NCI-H2227 (cell line): ENCODE measurements at regions not wholly inside any gene's neighbourhood (a gene's known extent, or its start where the extent isn't known, plus 50 kb on each side); places are given as distances from the start of the nearest gene placed in this dataset.

Experiments used
- DNase-seq: peaks from one replicate; lab custom pipeline; 2025; ENCODE audit not compliant: unreplicated experiment; lab: John Stamatoyannopoulos, UW

DNA sequence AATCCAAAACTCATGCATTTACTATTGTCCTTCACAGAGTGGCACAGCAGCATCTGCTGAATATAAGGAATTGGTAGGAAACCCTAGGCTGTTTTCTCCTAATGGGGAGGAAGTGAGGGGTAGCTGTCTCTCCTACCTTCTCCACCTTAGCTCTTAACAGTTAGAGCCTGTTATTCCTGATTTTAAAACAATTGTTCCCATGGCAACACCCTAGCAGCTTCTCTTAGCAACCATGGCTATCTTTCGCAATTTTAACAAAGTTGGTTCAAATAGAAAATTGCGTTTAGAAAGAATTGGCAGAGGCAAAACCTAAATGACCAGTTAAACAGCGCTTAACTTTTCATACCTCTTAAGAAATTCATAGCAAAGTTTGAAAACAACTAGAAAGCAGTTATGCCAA, 603.4 kb upstream of the AUTS2 start:
- no peak for DNase-seq

DNA sequence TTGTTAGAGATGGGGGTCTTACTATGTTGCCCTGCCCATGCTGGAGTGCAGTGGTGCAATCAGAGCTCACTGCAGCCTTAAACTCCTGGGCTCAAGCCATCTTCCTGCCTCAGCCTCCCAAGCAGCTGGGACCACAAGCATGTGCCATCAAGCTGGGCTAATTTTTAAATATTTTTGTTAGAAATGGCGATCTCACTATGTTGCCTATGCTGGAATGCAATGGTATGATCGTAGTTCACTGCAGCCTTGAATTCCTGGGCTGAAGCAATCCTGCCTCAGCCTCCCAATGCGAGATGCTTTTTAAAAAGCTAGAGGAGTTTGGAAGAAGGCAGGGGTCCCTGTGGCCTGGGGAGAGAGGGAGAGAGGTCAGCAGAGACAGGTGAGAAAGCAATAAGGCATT, 600.1 kb upstream of the AUTS2 start:
- no peak for DNase-seq

DNA sequence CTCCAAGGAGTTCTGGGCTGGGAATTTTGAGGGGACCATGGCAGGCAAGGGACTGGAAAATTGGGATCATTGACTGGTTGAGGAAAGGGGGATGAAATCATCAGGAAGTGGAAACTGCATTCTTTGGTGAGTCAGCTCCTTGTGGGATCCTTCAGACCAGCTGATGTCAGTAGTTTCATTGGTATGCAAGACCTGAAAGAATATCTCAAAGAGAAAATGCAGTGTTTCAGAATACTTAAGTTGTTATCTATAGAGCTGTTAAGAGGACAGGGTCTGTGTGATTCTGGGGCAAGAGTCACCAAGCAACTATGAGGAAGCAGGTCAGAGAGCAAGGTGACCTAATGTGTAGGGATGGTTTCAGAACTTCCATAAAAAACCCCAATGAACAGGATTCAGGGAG, 595.9 kb upstream of the AUTS2 start:
- no peak for DNase-seq

DNA sequence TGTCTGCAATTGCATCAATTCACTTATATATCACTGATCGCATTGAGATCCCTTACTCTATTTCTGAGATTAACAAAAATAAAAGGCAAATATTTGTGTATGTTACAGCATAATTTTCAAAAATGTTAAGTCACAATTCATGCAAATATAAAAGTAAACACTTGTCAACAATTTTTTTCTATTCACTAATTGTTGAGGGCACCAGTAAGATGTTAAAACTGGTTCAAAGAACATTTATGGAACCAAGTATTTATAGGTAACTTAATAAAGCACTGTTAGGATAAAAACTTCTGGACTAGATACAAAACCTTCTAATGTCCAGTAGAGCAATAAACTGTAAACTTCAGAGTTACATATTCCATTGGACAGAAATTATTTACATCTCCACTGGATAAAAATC, 586.1 kb upstream of the AUTS2 start:
- DNase-seq = no peak

DNA sequence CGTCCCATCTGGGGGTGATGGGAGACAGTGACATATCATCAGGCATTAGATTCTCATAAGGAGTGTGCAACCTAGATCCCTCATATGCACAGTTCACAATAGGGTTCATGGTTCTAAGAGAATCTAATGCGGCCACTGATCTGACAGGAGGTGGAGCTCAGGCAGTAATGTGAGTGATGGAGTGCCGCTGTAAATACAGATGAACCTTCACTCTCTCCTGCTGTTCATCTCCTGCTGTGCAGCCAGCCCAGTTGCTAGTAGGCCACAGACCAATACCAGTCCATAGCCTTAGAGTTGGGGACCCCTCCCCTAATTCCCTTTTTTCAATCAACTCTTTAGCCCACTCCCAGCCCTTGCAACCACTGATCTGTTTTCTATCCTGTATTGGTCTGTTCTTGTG, 581.1 kb upstream of the AUTS2 start:
- no peak for DNase-seq

DNA sequence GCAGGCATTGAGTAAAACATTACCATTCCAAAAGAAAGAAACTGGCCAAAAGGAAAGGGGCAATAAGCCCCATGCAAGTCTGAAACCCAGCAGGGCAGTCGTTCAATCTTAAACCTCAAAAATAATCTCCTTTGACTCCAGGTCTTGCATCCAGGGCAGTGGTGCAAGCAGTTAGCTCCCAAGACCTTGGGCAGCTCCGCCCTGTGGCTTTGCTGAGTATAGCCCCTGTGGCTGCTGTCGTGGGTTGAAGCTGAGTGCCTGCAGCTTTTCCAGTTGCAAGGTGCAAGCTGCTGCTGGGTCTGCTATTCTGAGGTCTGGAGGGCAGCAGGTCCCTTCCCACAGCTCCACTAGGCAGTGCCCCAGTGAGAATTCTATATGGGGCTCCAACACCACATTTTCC, 580.1 kb upstream of the AUTS2 start:
- DNase-seq = no peak

DNA sequence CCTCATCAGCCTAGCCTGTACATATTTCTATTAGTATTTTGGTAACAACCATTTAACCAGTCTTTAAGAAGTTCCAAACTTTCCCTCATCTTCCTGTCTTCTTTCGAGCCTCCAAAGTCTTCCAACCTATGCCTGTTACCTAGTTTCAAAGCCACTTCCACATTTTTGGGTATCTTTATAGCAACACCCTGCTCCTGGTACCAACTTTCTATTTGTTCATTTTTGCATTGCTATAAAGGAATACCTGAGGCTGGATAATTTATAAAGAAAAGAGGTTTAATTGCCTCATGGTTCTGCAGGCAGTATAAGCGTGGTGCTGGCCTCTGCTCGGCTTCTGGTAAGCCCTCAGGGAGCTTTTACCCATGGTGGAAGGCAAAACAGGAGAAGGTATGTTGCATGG, 578.8 kb upstream of the AUTS2 start:
- no peak for DNase-seq

DNA sequence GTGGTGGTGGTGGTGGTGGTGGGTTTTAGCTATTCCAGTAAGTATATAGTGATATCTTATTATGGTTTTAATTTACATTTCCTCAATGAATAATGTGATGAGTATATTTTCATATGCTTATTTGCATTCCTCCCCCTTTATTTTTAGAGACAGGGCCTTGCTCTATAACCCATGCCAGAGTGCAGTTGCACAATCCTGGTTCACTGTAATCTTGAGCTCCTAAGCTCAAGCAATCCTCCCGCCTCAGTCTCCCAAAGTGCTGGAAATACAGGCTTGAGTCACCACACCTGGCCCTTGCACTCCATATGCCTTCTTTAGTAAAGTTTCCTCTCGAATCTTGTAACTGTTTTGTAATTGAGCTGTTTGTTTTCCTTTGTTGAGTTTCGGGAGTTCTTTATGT, 577.7 kb upstream of the AUTS2 start:
- DNase-seq = no peak

DNA sequence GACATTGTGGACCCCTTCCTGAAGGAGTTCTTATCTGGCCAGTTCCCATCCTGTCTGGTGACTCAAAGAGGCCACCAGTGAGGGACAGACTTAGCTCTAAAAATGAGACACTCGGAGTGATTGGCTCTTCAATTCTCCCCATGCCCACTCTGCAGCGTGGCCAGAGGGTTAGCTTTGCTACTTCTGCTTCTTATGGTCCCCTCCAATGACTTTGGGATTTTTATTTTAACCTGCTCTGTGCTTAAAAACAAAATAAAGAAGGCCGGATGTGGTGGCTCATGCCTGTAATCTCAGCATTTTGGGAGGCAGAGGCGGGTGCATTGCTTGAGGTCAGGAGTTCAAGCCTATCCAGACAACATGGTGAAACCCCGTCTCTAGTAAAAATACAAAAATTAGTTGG, 573.0 kb upstream of the AUTS2 start:
- DNase-seq = no peak

DNA sequence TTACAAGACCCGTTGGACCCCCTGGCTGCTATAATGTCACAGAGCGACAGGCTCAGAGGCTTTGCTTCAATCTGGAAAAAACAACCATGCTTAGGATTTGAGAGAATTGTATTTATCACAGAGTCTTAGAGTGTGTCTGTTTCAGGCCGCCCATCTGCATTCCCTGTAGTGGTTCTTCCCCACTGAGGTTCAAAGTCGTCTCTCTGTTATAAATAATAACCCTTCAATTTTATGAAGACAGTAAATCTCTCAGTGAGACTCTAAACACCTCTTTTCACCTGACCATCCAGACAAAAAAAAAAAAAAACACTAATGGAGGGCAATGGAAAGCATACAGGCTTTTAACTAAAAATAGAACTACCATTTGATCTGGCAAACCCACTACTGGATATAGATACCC, 565.4 kb upstream of the AUTS2 start:
- no peak for DNase-seq

DNA sequence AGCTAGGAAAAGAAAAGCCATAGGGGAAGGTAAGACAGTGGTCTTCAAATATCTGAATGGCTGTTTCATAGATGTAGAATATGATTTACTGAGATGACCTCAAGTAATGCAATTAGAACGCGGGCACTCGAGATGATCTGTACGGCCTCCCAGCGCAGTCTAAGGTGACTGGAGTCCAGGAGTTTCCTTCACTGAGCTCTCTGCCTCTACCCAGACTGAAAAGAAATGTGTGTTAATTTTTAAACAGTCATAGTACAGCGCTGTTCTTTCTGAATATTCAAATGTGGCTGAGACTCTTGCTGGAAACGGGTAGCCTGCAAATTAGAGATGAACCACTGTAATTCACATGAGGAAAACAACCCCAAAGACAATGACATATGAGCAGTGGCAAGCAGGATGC, 562.4 kb upstream of the AUTS2 start:
- no peak for DNase-seq

DNA sequence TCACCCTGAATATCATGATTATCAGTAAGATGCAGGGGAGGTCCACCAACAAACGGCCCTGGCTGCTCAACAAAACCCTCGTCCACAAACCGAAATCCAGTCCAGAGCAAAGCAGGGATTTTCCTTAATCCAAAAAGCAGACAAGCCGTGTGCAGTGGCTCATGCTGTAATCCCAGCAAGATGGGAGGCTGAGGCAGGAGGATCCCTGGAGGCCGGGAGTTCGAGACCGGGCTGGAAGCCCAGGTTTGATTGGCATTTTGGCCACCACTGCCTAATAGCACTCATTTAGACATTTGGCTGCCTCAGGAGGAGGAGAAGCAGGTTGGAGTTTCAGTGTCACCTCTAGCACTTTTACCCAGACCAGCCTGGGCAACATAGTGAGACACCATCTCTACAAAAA, 562.0 kb upstream of the AUTS2 start:
- no peak for DNase-seq

DNA sequence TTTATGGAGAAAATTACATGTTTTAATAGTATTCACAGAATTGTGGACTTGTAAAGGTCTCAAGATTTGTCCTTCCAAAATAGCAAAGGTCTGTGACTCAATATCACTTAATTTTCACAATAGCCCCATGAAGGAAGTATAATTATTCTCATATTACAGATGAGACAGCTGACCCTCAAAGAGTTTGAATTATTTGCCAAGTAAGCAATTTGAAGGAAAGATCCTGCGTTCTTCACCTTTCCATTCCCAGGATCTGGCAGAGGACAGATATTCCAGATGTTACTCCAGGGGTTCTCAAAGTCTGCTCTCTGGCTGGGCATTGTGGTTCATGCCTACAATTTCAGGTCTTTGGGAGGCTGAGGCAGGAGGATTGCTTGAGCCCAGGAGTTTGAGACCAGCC, 559.4 kb upstream of the AUTS2 start:
- no peak for DNase-seq

DNA sequence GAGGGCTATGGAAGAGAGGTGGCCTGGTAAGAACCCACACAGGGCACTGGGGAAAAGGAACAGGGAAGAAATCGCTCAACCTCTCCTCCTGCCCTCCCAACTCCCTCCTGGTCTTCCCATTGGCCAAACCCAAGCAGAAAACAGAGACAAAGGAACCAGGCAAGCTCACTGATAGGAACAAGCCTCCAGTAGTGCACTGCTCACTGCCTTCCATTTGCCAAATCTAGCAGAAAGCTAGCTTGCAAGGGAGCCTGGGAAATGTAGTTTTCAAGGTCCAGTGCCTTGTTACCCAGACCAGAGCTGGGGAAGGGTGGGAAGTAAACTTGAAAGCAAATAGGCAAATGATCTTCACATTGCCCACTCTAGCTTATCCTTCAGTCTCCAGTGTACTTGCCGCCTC, 556.1 kb upstream of the AUTS2 start:
- no peak for DNase-seq

DNA sequence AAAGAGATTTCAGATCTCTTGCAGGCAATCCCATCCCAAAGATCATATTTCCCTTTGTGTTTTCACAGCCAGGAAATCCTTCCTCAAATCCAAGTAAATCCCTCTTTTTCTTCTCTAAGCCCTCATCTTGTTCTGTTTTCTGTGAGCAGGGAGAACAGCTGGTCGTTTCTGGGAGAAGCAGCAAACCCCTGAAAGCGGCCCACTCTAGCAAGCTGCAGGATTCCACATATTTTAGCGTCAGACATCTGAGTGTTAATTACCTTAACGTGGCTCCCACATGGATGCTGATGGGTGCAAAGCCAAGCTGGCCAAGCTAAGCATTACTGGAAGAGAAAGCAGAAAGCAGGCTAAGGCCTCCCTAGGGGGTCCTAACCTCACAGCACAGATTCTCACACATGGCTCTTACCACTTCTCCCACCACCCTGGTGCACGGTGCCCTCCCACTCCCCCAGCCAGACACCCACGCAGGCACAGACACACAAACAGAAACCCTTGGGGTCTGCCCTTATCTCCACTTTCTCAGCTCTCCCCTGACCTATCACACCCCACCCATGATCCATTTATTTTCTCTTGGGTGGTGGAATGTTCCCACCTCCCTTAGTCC, 551.0 kb upstream of the AUTS2 start:
- no peak for DNase-seq

DNA sequence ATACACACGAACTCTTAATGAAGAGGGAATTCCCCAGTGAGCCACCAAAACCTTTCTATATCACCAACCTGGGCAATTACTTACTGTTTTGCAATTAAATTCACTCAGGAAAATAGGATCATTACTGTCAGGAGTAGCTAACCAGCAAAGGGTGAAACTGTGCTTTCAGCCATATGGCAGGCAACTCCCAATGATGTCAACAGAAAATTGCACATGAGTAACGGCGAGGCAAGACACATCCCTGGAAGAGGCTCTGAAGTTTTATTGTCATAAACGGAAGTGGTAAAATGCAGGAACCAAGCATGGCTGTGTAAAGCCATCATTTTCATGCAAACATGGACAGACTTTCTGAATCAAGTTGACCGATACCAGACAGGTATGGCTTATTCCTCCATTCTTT, 548.9 kb upstream of the AUTS2 start:
- no peak for DNase-seq

DNA sequence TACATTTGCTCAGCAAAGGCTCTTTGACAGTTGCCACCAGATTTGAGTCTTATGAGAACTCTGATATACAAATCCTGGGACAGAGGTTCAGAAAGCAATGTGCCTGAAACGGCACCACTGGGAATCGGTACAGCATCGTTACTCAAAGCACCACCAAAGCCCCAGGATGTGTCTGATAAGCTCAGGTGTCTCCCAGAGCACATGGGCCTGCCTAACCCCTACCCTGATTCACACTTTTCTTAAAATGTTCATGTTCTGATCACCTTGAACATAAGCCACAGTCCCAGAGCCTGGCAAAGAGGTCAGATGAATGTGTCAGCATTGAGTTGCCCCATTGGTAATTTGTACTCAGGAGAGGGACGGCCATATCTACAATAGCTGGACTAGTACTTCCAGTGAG, 545.8 kb upstream of the AUTS2 start:
- DNase-seq = no peak

DNA sequence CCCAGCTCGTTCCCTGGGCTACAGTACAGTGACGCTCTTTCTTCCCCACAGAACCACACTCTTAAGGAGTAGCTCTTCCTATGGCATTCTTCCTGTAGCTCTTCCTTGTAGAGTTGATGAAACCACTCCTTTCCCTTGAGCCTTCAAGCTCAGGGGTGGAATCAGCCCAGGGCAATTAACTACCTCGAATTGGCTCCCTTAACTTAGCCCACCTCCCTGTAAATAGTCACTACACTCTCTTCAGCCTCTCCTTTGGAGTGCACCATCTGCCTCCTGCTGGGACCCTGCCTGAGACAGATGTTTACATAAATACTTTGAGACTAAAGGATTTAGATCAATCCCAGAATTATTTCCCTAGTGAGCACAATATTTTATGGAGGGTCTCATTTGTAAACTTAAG, 537.8 kb upstream of the AUTS2 start:
- no peak for DNase-seq

DNA sequence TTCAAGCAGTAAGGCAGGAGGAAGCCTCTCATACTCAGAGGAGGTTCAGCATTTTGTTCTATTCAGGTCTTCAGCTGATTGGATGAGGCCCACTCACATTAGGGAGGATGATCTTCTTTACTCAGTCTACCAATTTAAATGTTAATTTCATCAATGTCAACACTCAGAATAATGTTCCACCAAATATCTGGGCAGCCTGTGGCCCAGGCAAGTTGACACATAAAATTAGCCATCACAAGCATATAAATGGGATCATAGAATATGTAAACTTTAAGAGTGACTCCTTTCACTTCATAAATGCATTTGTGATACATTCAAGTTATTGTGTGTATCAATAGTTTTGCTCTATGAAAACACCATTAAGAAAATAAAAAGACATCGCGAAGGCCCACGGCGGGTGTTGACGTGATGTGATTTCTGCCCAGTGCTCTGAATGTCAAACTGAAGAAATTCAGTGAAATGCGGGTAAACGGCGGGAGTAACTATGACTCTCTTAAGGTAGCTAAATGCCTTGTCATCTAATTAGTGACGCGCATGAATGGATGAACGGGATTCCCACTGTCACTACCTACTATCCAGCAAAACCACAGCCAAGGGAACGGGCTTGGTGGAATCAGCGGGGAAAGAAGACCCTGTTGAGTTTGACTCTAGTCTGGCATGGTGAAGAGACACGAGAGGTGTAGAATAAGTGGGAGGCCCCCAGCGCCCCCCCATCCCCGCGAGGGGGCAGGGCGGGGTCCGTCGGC, 536.1 kb upstream of the AUTS2 start:
- DNase-seq = no peak

DNA sequence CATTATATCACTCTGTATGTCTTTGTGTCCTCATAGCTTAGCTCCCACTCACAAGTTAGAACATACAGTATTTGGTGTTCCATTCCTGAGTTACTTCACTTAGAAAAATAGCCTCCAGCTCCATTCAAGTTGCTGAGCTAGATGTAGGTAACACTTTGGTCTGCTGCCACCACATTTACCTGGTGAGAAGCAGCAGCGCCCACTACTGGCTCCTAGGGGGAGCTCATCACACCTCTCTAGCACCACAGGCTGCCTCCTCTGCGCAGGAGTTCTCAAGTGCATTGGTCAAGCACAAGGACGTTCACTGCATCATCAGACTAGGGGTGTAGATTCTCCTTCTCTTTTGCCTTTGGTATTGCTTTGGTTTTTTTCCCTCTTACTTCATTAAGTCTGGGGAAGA, 530.9 kb upstream of the AUTS2 start:
- DNase-seq = no peak

DNA sequence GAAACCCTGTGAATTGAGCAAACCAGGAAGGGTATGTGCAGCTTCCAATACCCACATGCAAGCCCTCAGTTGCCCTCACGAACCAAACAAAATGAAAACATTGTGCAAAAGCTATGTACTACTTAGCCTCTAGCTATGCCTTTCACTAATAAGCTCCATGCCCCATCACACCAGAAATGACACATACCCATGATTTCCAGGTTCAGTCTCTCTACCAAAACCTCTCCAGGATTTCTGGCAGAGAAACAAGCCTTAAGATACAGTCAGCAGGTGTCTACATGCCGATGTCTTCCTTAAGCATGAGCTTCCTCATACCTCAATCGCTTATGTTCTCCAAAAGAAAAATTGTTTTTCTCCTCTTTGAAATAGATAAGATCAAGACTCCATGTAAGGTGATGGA, 527.8 kb upstream of the AUTS2 start:
- no peak for DNase-seq

DNA sequence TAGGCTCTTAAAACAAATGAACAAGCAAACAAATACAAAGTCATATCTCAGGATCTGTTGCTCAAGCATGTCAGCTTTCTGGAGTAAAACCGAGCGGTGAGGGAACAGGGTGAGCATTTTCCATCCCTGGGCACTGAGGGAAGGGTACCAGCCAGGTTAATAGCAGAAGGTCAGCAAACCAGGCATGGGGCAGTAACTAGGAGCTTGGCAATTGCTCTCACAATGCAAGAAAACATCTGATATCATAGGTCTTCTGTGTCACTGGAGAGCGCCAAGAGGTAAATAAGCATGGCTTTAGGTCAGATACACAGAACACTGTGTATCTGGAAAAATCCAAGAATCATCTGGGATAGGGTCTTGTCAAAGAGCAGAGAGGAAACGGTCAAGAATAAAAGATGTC, 521.7 kb upstream of the AUTS2 start:
- DNase-seq = no peak
